H1 (cell line): ENCODE measurements at regions not wholly inside any gene's neighbourhood (a gene's known extent, or its start where the extent isn't known, plus 50 kb on each side); places are given as distances from the start of the nearest gene placed in this dataset.

ENCODE experiments used
- CEBPB ChIP-seq: IDR thresholded peaks from 2 replicates; pipeline ENCODE4 v1.6.1; 2012; ENCODE audit warnings: low read depth, low read length
- CHD2 ChIP-seq: IDR thresholded peaks from 2 replicates; pipeline ENCODE4 v1.6.1; 2012; ENCODE audit warnings: low read length, improper control_type of control experiment
- CHD7 ChIP-seq: fragments of 300-600 bp; sonication (generic); IDR thresholded peaks from 2 replicates; pipeline ENCODE4 v1.7.1; 2012; ENCODE audit warnings: low read length, moderate library complexity, mild to moderate bottlenecking, inconsistent platforms; ENCODE audit not compliant: insufficient replicate concordance
- NRF1 ChIP-seq: IDR thresholded peaks from 2 replicates; pipeline ENCODE4 v1.6.1; 2011; ENCODE audit warnings: mild to moderate bottlenecking, low read depth, low read length, improper control_type of control experiment
- POLR2AphosphoS5 ChIP-seq: IDR thresholded peaks from 2 replicates; pipeline ENCODE4 v1.6.1; 2011; ENCODE audit warnings: low read depth, low read length
- RAD21 ChIP-seq, 2 experiments: IDR thresholded peaks in 1 of 2; conservative IDR thresholded peaks in 1 of 2; 2 replicates each; pipeline ENCODE4 v1.6.1; 2011; ENCODE audit warnings: low read depth in 2 of 2, low read length in 2 of 2, improper control_type of control experiment in 1 of 2, inconsistent platforms in 1 of 2, mild to moderate bottlenecking in 1 of 2, moderate library complexity in 1 of 2
- RNF2 ChIP-seq: fragments of 200-900, 300-1000 bp; sonication (generic); IDR thresholded peaks from 2 replicates; pipeline ENCODE4 v1.7.1; 2016; ENCODE audit warnings: borderline replicate concordance, low read depth, mild to moderate bottlenecking, antibody characterized with exemption, low read length; ENCODE audit not compliant: poor library complexity, severe bottlenecking; ENCODE audit errors: missing control alignments
- SAP30 ChIP-seq: fragments of 300-600 bp; sonication (generic); IDR thresholded peaks from 2 replicates; pipeline ENCODE4 v1.7.1; 2012; ENCODE audit warnings: low read length, moderate library complexity, mild to moderate bottlenecking, inconsistent platforms; ENCODE audit not compliant: insufficient read depth, insufficient replicate concordance
- SP2 ChIP-seq: IDR thresholded peaks from 2 replicates; pipeline ENCODE4 v1.6.1; 2012; ENCODE audit warnings: mild to moderate bottlenecking, low read length, inconsistent platforms
- SRF ChIP-seq: IDR thresholded peaks from 2 replicates; pipeline ENCODE4 v1.6.1; 2011; ENCODE audit warnings: mild to moderate bottlenecking, low read depth, low read length, moderate library complexity
- TAF7 ChIP-seq: optimal IDR thresholded peaks from 2 replicates; pipeline ENCODE3; 2011; ENCODE audit warnings: low read depth, mild to moderate bottlenecking, inconsistent platforms, low read length, moderate library complexity, borderline replicate concordance
- TBP ChIP-seq: IDR thresholded peaks from 2 replicates; pipeline ENCODE4 v1.6.1; 2011; ENCODE audit warnings: low read depth, low read length, improper control_type of control experiment
- TCF12 ChIP-seq: IDR thresholded peaks from 2 replicates; pipeline ENCODE4 v1.6.1; 2011; ENCODE audit warnings: low read depth, mild to moderate bottlenecking, low read length

GRCh38 chr14:41549282-41549681 lies 57.4 kb upstream of the LRFN5 start (continued):
- TF ChIP-seq CHD7 (no peak), CHD2 (no peak), SP2 (no peak), SRF (no peak), TAF7 (no peak), RAD21 (IDR thresholded peaks at IDR 0.05 in 1 of 2, conservative IDR thresholded peaks at IDR 0.05 in 1 of 2; ENCODE audit: low read depth in 2 of 2, low read length in 2 of 2) (no peak), NRF1 (no peak), POLR2AphosphoS5 (no peak), RNF2 (no peak), TBP (no peak), TCF12 (no peak), CEBPB (no peak), SAP30 (no peak)
